Kidney epithelial cell (primary cell): ENCODE measurements at regions not wholly inside any gene's neighbourhood (a gene's known extent, or its start where the extent isn't known, plus 50 kb on each side); places are given as distances from the start of the nearest gene placed in this dataset.

ENCODE experiments used
- DNase-seq: peaks from one replicate; pipeline ENCODE4 v3.0.0-alpha.2; 2010; ENCODE audit warnings: low read depth
- H3K27me3 ChIP-seq: 2 replicates; pipeline ENCODE4 v1.6.0; 2011; ENCODE audit warnings: low read length; ENCODE audit not compliant: control insufficient read depth, insufficient read depth
- H3K36me3 ChIP-seq: 2 replicates; pipeline ENCODE4 v1.5.1; 2011; ENCODE audit warnings: low read length; ENCODE audit not compliant: control insufficient read depth, insufficient read depth
- H3K4me3 ChIP-seq: 2 replicates; pipeline ENCODE4 v1.5.1; 2011; ENCODE audit warnings: low read depth, mild to moderate bottlenecking, control low read depth, low read length
- CTCF ChIP-seq: IDR thresholded peaks from 2 replicates; pipeline ENCODE4 v1.5.1; 2011; ENCODE audit warnings: mild to moderate bottlenecking, moderate library complexity, low read length, control low read depth, inconsistent platforms; ENCODE audit not compliant: insufficient read depth, poor library complexity, severe bottlenecking

GRCh38 chr18:54503131-54503894 lies 87.7 kb upstream of the DYNAP start:
- H3K27me3 ChIP-seq = no peaks in the 10 kb centered on the region
- no peak for TF ChIP-seq CTCF
- no peaks in the 10 kb centered on the region for H3K36me3 ChIP-seq
- no peak for DNase-seq
- no peak overlapping the region for H3K4me3 ChIP-seq

- H3K27me3 ChIP-seq = no peaks in the 10 kb centered on the region
- no peaks in the 10 kb centered on the region for H3K36me3 ChIP-seq
- TF ChIP-seq CTCF = no peak
- no peak overlapping the region for H3K4me3 ChIP-seq
- no peak for DNase-seq
Measured at GRCh38 chr18:54506516-54507261, 84.4 kb upstream of the DYNAP start.

- no peaks in the 10 kb centered on the region for H3K36me3 ChIP-seq
- DNase-seq = no peak
- no peak for TF ChIP-seq CTCF
- H3K27me3 ChIP-seq = no peaks in the 10 kb centered on the region
- no peak overlapping the region for H3K4me3 ChIP-seq
Measured at GRCh38 chr18:54509793-54510192, 81.3 kb upstream of the DYNAP start.

- TF ChIP-seq CTCF = no peak
- DNase-seq = no peak
Measured at GRCh38 chr18:54515149-54515548, 75.9 kb upstream of the DYNAP start.

GRCh38 chr18:54517521-54517920 lies 73.5 kb upstream of the DYNAP start:
- Histone ChIP-seq H3K27me3 (no peaks in the 10 kb centered on the region), H3K36me3 (no peaks in the 10 kb centered on the region), H3K4me3 (no peak overlapping the region)
- TF ChIP-seq CTCF = no peak
- DNase-seq = no peak

More at GRCh38 chr18:54515149-54515548, 75.9 kb upstream of the DYNAP start:
- Histone ChIP-seq H3K36me3 (no peaks in the 10 kb centered on the region), H3K27me3 (no peaks in the 10 kb centered on the region), H3K4me3 (no peak overlapping the region)
